D721Med (cell line): ENCODE measurements at regions not wholly inside any gene's neighbourhood (a gene's known extent, or its start where the extent isn't known, plus 50 kb on each side); places are given as distances from the start of the nearest gene placed in this dataset.

ENCODE experiments used
- DNase-seq: peaks from one replicate; pipeline ENCODE4 v3.0.0; 2011; ENCODE audit warnings: low spot score; ENCODE audit not compliant: insufficient read length
- FAIRE-seq: peaks from 2 replicates; lab custom pipeline; 2011; peaks lifted over from hg19 to GRCh38; lab: Jason Lieb, UNC
- TF ChIP-seq, protein P1 (sequence below): IDR thresholded peaks from 2 replicates; pipeline ENCODE4 v1.5.1; 2012; ENCODE audit warnings: mild to moderate bottlenecking, control low read depth; ENCODE audit not compliant: insufficient read depth; ENCODE audit errors: missing control alignments

DNA sequence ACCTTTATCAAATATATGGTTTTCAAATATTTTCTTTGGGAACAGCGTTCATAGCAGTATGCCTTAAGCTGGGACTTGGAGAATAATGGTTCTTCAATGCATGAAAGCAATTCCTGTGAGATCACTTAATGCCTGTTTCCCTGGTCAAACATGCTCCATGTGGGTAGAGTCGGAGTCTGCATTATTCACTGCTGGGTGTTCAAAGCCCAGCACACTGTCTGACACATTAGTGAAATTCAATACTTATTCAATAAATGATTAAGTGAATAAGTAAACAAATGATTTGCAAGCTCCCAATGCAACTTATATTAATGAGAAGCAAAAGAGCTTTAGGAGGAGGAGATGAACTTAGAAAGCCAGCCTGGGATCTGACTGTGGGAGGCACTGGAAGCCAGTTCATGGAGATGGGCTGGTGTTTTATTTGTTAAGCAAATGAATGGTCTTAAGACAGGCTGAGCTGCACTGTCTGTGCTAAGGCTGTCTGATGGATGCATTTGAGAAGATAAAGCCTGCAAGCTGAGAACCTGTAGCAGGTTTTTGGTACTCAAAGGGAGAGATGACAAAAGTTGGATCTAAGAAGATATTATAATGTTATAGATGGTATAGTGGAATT, 490.8 kb downstream of the MCTP2 start:
- TF ChIP-seq, protein P1, sequence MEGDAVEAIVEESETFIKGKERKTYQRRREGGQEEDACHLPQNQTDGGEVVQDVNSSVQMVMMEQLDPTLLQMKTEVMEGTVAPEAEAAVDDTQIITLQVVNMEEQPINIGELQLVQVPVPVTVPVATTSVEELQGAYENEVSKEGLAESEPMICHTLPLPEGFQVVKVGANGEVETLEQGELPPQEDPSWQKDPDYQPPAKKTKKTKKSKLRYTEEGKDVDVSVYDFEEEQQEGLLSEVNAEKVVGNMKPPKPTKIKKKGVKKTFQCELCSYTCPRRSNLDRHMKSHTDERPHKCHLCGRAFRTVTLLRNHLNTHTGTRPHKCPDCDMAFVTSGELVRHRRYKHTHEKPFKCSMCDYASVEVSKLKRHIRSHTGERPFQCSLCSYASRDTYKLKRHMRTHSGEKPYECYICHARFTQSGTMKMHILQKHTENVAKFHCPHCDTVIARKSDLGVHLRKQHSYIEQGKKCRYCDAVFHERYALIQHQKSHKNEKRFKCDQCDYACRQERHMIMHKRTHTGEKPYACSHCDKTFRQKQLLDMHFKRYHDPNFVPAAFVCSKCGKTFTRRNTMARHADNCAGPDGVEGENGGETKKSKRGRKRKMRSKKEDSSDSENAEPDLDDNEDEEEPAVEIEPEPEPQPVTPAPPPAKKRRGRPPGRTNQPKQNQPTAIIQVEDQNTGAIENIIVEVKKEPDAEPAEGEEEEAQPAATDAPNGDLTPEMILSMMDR = no peak
- no peak for FAIRE-seq
- no peak for DNase-seq

DNA sequence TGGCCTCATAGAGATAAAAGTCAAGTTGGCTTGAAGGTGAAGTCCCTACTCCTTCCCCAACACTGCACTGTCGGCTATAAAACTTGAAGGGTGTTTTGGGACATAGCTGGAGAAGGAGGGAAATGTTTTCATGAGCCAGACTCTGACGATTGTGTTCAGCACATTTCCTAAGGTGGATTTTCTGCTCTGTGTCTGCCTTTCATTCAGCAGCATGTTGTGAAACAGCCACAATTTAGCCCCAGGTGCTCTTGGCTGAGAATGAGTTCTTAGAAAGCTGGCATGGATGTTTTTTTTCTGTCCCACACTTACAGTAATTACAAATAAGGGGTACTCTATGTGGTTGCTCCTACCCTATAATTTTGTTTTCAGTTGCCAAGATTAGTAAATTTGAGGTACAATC, 492.4 kb downstream of the MCTP2 start:
- FAIRE-seq = no peak
- DNase-seq = no peak

DNA sequence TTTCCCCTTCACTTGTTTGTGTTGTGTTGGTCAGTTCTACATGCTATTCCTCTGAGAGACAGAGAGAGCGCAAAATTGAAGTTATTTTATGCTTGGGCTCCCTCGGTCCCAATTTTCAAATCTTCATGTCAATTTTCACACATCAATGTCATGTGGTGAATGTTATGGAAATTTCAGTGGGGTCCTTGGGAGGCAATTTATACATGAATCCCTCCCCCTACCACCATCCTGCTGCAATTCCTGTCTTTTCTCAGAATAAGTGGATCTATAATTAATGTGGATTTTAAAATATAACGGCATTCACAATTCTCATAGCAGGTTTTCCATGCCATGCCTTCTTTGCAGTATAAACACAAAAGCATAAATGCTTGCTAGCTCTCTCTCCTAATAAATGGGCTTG, 499.9 kb downstream of the MCTP2 start:
- TF ChIP-seq, protein P1 = no peak
- FAIRE-seq (no peak), DNase-seq (no peak)

More for the DNA sequence above, 492.4 kb downstream of the MCTP2 start:
- TF ChIP-seq, protein P1 = no peak

DNA sequence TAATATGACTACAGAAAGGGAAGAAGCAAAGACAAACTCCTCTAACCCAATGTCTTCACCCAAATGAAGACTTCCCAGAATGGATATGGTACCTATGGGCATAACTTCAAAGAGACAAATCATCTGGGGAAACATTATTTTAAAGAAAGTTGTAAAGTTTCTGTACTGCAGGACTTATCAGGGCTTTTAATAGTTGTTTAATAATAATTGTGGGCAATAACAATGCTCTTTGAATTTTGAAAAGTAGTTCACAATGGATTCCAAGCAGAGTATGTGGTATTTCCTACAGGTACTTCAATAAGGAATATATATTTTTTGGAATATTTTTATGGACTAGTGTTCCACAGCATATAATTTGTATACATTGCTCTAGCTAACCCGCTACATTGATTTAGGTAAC, 503.1 kb downstream of the MCTP2 start:
- TF ChIP-seq, protein P1 = no peak
- FAIRE-seq (no peak), DNase-seq (no peak)

DNA sequence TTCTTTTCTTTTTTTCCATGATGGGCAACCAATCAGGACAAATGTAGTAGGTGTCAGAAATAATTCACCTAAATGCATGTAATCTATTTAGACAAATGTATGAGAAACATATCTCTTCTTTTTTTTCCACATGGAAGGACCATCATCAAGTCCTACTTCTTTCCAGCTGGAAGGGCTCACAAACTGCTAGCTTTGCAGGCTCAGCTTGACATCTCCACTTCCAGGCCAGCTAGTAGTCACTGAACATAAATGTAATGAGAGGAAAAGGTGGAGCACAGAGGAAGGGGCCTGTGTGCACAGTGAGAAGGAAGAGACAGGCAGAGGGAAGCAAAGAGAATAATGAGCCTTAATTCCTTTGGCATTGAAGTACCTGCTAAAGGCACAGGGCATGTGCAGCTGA, 504.9 kb downstream of the MCTP2 start:
- FAIRE-seq (no peak), DNase-seq (no peak)
- TF ChIP-seq, protein P1 = no peak

DNA sequence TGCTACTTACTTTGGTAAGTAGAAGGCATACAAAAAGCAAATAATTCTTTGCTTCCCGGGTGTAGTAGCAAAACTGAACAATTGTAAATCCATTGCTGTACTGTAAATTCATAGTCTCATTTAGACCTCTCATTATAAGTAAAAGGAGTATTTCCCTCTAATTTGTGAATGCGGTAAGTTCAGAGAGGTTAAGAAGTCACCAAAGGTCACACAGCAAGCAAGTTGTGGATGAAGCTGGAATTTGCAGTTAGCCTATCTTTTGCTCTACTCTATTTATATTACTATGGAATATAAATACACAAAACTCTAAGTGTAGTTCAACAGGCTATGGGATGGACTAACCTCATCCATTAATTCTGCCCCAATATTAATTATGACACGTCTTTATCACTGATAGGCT, 508.3 kb downstream of the MCTP2 start:
- DNase-seq = no peak
- no peak for FAIRE-seq
- TF ChIP-seq, protein P1 = no peak

DNA sequence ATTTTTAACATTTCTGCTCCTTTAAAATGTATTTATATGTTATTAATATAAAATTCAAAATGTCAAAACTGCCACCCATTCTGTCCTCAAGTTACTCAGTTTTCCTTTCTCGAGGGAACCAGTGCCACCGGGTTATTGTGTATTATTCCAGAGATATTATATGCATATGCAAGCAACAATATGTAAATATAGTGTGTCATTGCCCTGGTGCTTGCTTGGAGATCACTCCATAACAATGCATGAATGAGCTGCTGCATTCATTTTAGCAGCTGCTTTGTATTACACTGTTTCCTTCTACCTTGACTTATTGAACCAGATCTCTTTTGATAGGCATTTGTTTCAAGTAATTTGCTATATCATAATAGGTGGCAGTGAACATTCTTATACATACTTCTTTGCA, 509.1 kb downstream of the MCTP2 start:
- TF ChIP-seq, protein P1 = no peak

More for the DNA sequence above, 509.1 kb downstream of the MCTP2 start:
- DNase-seq (no peak), FAIRE-seq (no peak)
